AG09319 (cell line): ENCODE measurements at regions not wholly inside any gene's neighbourhood (a gene's known extent, or its start where the extent isn't known, plus 50 kb on each side); places are given as distances from the start of the nearest gene placed in this dataset.
"Not testable (repeated sequence)": the region's sequence is repeated elsewhere in the genome, so short reads cannot be mapped to it uniquely, and the experiment has no call there.

Experiments used
- DNase-seq: peaks from one replicate; pipeline ENCODE4 v3.0.0-alpha.2; 2010; ENCODE audit warnings: low read depth; ENCODE audit errors: extremely low read depth
- CTCF ChIP-seq: IDR thresholded peaks from 2 replicates; pipeline ENCODE4 v1.5.1; 2011; ENCODE audit warnings: low read depth, mild to moderate bottlenecking, inconsistent platforms, low read length, moderate library complexity

- no peak for TF ChIP-seq CTCF
These were observed 64.9 kb downstream of the SMIM38 start for GRCh38 chr11:69220561-69221051.

GRCh38 chr11:69221086-69221485 lies 65.4 kb downstream of the SMIM38 start:
- DNase-seq: no peak
- TF ChIP-seq CTCF: no peak

More at GRCh38 chr11:69220561-69221051, 64.9 kb downstream of the SMIM38 start:
- no peak for DNase-seq

- DNase-seq: not testable (repeated sequence)
These were observed 65.9 kb downstream of the SMIM38 start for GRCh38 chr11:69221636-69222035.

GRCh38 chr11:69227271-69227670 lies 66.7 kb upstream of the MYEOV start:
- DNase-seq: no peak
- no peak for TF ChIP-seq CTCF

GRCh38 chr11:69229511-69229910 lies 64.4 kb upstream of the MYEOV start:
- TF ChIP-seq CTCF: no peak
- no peak for DNase-seq

GRCh38 chr11:69230856-69231425 lies 63.0 kb upstream of the MYEOV start:
- DNase-seq: no peak
- TF ChIP-seq CTCF: no peak

GRCh38 chr11:69231466-69232018 lies 62.4 kb upstream of the MYEOV start:
- TF ChIP-seq CTCF: no peak
- no peak for DNase-seq
